Activated T-cell treated with anti-CD3 and anti-CD28 coated beads for 1 hour (primary cell): ENCODE measurements at regions not wholly inside any gene's neighbourhood (a gene's known extent, or its start where the extent isn't known, plus 50 kb on each side); places are given as distances from the start of the nearest gene placed in this dataset.
"Not testable (repeated sequence)": the region's sequence is repeated elsewhere in the genome, so short reads cannot be mapped to it uniquely, and the experiment has no call there.

ENCODE experiments used
- DNase-seq: peaks from one replicate; pipeline ENCODE4 v3.0.0-alpha.2; 2020; ENCODE audit warnings: low read depth

- no peak for DNase-seq
Measured at GRCh38 chr14:84445486-84445885, 1084.5 kb upstream of the FLRT2 start.

GRCh38 chr14:84446250-84446649 is 1083.7 kb upstream of the FLRT2 start:
- DNase-seq: no peak

- DNase-seq: no peak
Measured at GRCh38 chr14:84453307-84453950, 1076.5 kb upstream of the FLRT2 start.

GRCh38 chr14:84454114-84454513 is 1075.8 kb upstream of the FLRT2 start:
- DNase-seq: no peak

DNA sequence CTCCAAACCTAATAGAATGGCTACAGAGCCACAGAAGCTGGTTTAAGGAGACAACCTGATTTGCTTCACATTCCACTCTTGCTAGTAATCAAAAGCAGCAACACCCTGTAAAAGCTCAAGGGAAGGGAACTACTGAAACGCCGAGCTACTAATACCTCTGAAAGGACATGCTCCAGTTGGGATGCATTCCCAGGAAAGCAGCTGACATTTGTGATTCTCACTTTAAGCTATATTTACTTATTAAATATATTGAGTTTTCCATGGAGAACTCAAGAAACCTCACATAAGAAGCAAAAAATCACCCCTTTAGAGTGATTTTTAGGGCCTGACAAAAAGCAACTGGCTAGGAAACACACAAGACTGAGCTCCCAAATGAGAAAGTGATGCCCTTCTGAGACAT is 1073.0 kb upstream of the FLRT2 start:
- DNase-seq: no peak

DNA sequence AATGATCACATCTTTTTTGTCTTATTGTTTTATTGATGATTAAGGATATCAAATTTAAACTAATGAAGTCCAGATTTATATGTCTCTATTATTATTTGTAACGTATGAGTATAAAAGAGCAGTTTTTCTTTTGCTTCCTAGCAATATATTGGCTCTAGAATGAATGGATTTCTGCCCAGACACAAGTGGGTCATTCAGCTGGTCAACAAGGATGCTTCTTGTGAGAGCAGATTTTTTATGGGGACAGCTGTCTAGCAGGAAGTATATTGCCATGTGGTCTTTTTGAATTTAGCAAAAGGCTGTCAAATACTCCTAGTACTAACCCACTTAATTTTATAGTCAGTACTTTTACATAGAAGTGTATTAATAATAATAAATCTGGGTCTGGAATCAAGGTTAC is 1071.1 kb upstream of the FLRT2 start:
- no peak for DNase-seq

- DNase-seq: no peak
Measured at GRCh38 chr14:84465880-84466279, 1064.1 kb upstream of the FLRT2 start.

- no peak for DNase-seq
Measured at GRCh38 chr14:84468153-84468552, 1061.8 kb upstream of the FLRT2 start.

DNA sequence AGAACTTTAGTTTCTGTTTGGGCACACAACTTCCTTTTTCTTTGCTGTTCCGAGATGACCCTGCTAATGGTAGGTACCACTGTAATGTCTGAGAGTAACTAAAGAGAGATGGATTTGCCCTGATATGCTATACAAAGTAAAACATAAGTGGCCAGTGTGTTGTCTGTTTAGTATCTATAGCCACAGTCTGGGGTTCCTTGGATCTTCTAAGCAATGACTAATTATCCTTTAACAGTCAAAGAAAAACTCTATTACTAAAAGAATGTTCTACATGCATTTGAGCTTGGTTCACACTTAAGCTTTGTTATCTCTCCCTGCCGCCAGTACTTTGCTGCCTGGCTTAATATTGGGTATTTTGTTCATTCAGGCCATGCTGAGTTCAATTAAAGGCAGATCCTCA is 1051.9 kb upstream of the FLRT2 start:
- DNase-seq: no peak

- no peak for DNase-seq
Measured at GRCh38 chr14:84482256-84483071, 1047.5 kb upstream of the FLRT2 start.

DNA sequence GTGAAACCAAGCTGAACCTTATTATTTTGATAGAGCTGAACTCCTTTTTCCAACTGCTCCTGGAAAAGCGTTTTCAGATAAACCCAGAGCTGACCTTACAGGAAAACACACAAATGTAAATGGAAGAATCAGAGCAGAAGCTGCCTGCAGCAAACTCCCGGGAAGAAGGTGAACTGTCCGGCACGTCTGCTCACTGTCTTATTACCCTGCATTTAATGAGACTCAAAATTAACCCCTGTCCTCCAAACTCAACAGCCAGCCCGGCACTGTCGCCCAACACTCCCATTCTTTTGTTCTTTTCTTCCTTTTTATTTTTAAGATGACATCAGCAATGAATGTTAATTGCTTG is 1046.9 kb upstream of the FLRT2 start:
- no peak for DNase-seq

GRCh38 chr14:84484243-84484642 is 1045.7 kb upstream of the FLRT2 start:
- DNase-seq: not testable (repeated sequence)

DNA sequence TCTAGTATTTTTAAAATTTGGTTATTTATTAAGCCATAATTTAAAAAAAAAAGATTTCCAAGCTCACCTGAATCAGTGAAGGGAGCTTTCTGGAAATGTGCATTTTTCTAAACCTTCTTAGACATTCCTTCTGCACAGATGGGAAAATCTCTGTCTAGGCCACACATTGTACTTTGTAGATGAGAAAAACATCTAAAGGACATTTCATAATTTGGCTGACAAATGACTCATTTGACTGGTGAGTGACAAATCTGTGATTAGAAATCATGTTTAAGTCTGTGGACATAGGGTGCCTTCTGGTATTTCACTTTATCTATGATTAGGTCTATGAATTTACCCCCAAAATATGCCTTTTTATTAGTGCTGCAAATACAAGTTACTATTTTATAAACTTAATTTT is 1044.9 kb upstream of the FLRT2 start:
- DNase-seq: no peak

- DNase-seq: no peak
Measured at GRCh38 chr14:84490081-84490480, 1039.9 kb upstream of the FLRT2 start.

DNA sequence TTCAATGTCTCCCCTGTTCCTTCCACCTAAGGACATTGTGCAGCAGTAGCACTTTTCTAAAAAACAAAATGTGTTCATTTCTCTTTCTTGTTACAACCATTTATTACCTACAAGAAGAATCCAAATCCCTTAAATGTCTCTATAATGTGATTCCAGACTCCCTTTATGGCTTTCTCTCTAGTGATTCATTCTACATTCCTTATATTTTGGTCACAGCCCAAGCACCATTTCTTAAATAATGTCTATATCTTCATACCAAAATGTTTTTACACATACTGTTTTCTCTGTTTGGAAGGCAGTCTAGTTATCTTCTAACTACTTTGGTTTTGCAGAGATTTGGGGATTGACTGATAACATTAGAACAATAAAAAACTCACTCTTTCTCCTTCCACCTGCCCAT is 1037.3 kb upstream of the FLRT2 start:
- no peak for DNase-seq

GRCh38 chr14:84493779-84494178 is 1036.2 kb upstream of the FLRT2 start:
- no peak for DNase-seq

DNA sequence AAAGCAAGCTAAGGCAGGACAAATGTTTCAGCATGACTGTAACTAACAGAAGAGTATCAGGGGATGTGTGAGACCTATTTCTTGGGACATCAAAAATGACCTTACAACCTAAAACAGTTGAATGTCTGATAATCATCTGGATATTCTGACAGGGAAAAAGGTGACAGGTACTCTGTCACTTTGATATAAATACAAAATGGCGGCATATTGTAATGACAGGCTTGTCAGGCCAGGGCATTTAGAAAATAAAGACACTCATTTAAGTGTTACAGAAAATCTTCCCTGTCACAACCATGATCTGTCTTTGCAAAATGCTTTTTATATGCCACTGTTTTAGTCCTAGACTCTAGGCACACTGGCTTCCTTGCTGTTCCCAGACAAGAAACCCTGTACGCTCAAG is 1033.3 kb upstream of the FLRT2 start:
- no peak for DNase-seq

DNA sequence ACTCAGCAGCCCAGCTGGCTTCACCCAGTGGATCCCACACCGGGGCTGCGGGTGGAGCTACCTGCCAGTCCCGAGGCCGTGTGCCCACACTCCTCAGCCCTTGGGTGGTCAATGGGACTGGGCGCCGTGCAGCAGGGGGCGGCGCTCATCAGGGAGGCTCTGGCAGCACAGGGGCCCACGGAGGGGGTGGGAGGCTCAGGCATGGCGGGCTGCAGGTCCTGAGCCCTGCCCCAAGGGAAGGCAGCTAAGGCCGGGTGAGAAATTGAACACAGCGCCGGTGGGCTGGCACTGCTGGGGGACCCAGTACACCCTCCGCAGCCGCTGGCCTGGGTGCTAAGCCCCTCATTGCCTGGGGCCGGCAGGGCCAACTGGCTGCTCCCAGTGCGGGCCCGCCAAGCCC is 1017.1 kb upstream of the FLRT2 start:
- not testable (repeated sequence) for DNase-seq

DNA sequence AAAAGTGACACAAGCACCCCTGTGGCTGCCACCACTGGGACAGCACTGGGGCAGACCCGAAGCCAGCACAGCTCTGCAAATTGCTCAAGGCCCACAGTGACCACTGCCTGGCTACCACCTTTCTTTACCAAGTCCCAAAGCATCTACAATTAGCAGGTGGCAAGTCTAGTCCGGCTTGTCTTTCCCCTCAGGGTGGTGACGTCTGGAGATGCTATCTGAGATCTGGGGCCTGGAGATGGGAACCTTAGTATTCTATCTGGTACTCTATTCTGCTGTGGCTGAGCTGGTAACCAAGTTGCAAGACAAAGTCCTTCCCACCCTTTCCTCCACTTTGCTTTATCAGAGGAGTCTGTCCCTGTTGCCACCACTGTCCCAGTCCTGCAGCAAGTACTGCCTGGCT is 1010.1 kb upstream of the FLRT2 start:
- DNase-seq: no peak

GRCh38 chr14:84520711-84521338 is 1009.1 kb upstream of the FLRT2 start:
- no peak for DNase-seq

- DNase-seq: no peak
Measured at GRCh38 chr14:84523746-84524145, 1006.2 kb upstream of the FLRT2 start.

GRCh38 chr14:84527706-84528105 is 1002.2 kb upstream of the FLRT2 start:
- no peak for DNase-seq

- no peak for DNase-seq
Measured at GRCh38 chr14:84532016-84532415, 997.9 kb upstream of the FLRT2 start.
